Dedifferentiated amniotic fluid mesenchymal stem cell (primary cell): ENCODE measurements at regions not wholly inside any gene's neighbourhood (a gene's known extent, or its start where the extent isn't known, plus 50 kb on each side); places are given as distances from the start of the nearest gene placed in this dataset.
"Not testable (repeated sequence)": the region's sequence is repeated elsewhere in the genome, so short reads cannot be mapped to it uniquely, and the experiment has no call there.

Experiments used
- DNase-seq: peaks from one replicate; pipeline ENCODE4 v3.0.0-alpha.2; 2016; ENCODE audit errors: extremely low spot score

GRCh38 chr12:9411616-9412268, 196.0 kb downstream of the KLRB1 start:
- DNase-seq = not testable (repeated sequence)

GRCh38 chr12:9407425-9407748, 199.2 kb upstream of the PZP start:
- not testable (repeated sequence) for DNase-seq

- DNase-seq = no peak
Measured at GRCh38 chr12:9406564-9407424, 198.6 kb upstream of the PZP start.

- DNase-seq = no peak
Measured at GRCh38 chr12:9405886-9406563, 197.8 kb upstream of the PZP start.

GRCh38 chr12:9404469-9405260, 196.5 kb upstream of the PZP start:
- DNase-seq = no peak

- no peak for DNase-seq
Measured at GRCh38 chr12:9404031-9404430, 195.8 kb upstream of the PZP start.

- DNase-seq = not testable (repeated sequence)
Measured at GRCh38 chr12:9402432-9403040, 194.3 kb upstream of the PZP start.

GRCh38 chr12:9396367-9396766, 188.2 kb upstream of the PZP start:
- DNase-seq = not testable (repeated sequence)

GRCh38 chr12:9395220-9395619, 187.0 kb upstream of the PZP start:
- not testable (repeated sequence) for DNase-seq

- no peak for DNase-seq
Measured at GRCh38 chr12:9392842-9393241, 184.6 kb upstream of the PZP start.

- DNase-seq = no peak
Measured at GRCh38 chr12:9391815-9392214, 183.6 kb upstream of the PZP start.

GRCh38 chr12:9390761-9391160, 182.6 kb upstream of the PZP start:
- no peak for DNase-seq

- DNase-seq = no peak
Measured at GRCh38 chr12:9389796-9390195, 181.6 kb upstream of the PZP start.

GRCh38 chr12:9388379-9388778, 180.2 kb upstream of the PZP start:
- no peak for DNase-seq

GRCh38 chr12:9387450-9387849, 179.3 kb upstream of the PZP start:
- no peak for DNase-seq

- no peak for DNase-seq
Measured at GRCh38 chr12:9383585-9383984, 175.4 kb upstream of the PZP start.

GRCh38 chr12:9381619-9382018, 173.4 kb upstream of the PZP start:
- DNase-seq = peak; percentile 13

GRCh38 chr12:9380650-9381049, 172.5 kb upstream of the PZP start:
- peak; percentile 3 for DNase-seq

- peak; percentile 1 for DNase-seq
Measured at GRCh38 chr12:9379023-9379742, 171.0 kb upstream of the PZP start.

- DNase-seq = no peak
Measured at GRCh38 chr12:9378430-9378835, 170.2 kb upstream of the PZP start.

- no peak for DNase-seq
Measured at GRCh38 chr12:9372202-9372601, 164.0 kb upstream of the PZP start.
